GM18951 (cell line): ENCODE measurements at regions not wholly inside any gene's neighbourhood (a gene's known extent, or its start where the extent isn't known, plus 50 kb on each side); places are given as distances from the start of the nearest gene placed in this dataset.

Experiments
- POLR2A ChIP-seq: IDR thresholded peaks from 4 replicates; pipeline ENCODE4 v1.6.1; 2011; ENCODE audit warnings: mild to moderate bottlenecking; ENCODE audit not compliant: insufficient read length, insufficient read depth; ENCODE audit errors: extremely low read depth
- in situ Hi-C: fragments of 300-500 bp; cut with MboI; formaldehyde crosslinking; loops from one replicate; pipeline ENCODE4 v1.12.0; 2022; ENCODE audit warnings: low sequenced_read_pairs, mixed read lengths, inconsistent platforms; ENCODE audit not compliant: unreplicated experiment

DNA sequence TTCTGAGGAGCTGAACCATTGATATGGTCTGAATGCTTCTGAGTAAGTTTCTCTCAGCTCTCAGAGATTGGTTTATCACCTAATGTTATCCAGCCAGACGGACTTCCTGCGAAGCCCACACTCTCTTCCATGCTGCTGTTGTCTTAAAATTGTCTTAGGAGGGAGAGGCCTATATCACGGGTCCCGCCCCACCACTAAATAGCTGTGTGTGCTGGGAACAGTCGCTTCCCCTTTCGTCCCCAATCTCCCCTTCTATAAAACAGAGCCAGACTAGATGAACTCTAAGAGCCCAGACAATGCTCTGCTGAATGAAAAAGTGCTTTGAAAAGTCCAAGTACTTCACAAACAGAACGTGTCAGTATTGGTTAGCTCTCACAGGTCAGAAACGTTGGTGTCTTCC lies 81.4 kb upstream of the AKIP1 start:
- in situ Hi-C loops, result no loop called here
- TF ChIP-seq POLR2A, result no peak

DNA sequence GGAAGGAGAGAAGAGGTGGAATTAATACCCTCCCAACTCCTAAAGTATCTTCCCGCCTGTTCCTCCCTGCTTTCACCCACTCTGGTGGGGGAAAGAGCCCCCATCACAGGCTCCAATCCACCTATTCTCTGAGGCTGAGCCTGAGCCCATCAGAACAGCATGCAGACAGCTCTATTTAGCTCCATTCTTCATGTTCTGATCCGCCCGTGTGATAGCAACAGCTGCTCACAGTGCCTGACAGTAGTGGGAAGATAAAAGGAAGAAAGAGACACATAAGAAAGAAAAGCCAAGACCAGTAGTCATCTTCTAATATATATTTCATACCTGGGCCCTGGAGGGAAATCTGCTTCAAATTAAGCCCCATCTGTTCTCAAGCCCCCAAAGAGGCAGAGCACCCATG lies 80.3 kb upstream of the AKIP1 start:
- in situ Hi-C loops, result no loop called here
- TF ChIP-seq POLR2A, result no peak

DNA sequence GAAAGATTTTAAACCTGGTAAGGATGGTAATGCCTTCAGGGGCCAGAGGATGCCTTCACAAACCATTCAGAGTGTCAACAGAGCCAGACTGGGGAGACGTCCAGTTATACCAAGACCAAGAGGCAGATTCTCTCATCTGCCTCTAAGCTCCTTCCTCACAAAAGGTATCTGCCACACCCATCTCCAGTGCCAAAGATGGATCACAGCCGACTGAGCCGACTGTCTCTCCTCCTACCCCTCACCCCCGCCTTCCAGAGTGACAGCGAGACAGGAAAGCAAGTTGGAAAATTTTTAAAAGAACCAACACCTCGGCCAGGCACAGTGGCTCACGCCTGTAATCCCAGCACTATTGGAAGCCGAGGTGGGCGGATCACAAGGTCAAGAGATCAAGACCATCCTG lies 79.1 kb upstream of the AKIP1 start:
- TF ChIP-seq POLR2A, result no peak
- in situ Hi-C loops, result no loop called here

DNA sequence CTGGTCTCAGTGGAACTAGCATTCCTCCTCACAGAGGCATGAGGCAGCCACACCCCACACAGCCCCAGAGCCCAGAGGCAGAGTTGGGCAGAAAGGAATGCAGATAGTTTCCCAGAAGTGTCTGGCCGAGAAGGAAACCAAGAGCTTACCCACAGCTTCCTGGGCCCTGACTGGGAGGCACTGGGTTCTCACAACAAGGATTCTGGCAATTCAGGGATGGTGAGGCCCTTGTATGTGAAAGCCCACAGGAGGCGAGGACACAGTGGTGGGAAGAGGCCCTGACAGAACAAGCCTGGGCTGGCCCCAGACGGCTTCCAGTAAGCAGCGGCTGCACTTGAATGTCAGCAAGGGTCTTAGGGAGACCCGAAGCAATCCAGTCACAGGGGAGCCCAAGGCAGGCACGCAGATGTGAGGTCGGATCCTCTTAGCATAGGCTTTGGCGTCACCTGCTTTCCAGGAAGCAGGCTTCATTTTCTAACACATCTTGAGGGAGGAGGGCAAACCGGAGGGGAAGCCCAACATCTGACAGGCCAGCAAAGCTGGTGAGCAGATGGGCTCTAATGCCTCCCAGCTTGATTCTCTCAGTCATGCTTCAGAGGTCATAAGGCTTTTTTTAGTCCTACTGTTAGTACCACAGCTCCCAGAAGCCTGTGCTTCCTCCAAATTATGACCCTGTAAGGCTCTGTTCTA lies 78.3 kb upstream of the AKIP1 start:
- in situ Hi-C loops, result no loop called here
- peak; percentile 35 for TF ChIP-seq POLR2A

DNA sequence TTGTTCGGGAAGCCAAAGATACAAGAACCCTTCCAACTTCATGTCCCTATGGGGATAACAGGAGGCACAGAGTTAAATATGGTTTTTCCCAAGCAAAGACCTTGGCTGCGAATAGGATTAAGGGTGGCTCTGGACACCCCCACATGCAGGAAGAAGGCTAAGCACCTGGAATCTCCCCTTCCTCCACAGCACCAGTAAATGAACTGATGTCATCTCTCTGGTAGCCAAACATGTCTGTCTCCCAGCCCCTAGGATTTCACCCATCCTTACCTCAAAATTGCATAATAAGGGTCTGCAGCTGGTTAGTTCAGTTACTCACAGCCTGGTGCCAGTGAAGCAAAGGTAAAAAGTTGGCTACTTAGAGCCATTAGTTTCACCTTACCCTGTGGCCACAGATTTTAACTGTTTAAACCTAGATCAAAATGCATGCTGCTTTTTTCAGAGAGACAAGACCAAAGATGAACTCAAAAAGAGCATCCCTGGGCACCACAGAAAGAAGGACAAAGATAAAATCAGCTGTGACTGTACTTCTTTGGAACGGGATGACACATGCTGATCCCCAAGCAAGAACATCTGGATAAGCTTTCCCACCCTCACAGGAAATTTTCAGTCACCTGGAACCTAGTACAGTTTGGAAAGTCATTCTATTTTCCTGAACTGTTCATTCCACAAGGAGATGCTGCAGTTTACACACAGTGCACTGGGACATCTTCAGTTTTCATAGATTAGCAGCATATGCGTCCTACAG lies 77.2 kb upstream of the AKIP1 start:
- TF ChIP-seq POLR2A, result no peak
- in situ Hi-C loops, result no loop called here

DNA sequence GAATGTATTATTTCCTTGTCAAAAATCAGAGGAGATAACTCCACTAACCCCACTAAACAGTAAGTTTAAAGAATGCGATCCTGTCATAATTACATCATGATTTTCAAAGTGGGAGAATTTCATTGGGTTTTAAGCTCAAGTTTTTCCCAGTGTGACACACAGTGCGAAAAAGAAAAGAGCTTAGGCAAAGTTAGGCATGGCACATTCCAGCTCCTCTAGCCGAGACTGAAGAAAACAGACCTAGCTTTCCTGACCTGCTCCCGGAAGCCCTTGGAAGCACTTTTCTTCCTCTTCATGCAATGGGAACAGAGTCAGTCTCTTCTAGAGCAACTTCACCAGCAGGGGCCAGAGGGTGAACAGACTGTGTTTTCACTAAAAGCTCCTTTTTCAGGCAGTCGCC lies 76.6 kb upstream of the AKIP1 start:
- in situ Hi-C loops, result no loop called here
- TF ChIP-seq POLR2A, result no peak

DNA sequence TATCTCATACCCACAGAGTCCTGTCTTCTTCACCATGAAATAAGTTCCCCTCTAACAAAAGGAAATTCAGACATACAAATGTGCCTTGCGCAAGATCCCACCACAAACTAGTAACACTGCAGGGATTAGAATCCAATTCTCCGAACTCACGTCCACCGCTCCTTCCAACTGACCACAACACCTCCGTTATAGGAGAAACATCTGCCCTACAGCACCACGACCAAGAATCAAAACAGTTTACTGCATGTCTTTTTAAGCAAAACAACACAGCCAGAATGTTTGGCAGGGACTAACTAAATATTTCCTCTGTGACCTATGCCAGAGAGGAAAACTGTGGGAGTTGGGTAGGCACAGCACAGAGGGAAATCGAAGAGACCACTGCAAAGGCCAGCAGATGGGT lies 72.7 kb upstream of the AKIP1 start:
- in situ Hi-C loops, result no loop called here
- TF ChIP-seq POLR2A, result no peak

DNA sequence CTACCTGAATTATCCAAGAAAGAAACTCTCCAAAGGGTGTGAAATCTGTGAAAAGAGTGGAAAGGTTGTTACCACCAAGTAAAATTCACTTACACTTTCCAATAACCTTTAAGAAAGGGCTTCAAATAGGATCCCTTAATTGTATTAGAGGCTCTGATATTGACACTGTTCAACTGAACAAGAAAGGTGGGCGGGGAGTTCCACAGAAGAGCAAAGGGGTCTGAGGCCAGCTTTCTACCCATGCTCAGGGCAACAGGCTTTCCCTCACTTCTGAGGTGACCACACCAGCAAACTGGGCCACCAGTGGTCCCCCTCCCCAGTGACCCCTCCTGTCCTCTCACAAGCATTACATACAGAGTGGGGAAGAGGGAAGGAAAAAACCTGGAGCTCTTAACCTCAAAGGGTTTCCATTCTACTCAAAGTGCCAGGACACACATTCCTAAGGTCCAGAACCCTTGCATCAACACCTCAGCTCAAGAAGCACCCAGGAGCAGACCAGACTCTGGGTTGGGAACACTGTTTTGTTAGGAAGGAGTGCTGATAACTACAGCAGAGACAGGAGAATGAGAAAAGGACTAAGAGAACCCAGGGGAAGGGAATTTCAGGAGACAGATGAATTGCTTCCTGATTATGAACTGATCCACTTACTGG lies 71.6 kb upstream of the AKIP1 start:
- no peak for TF ChIP-seq POLR2A
- in situ Hi-C loops, result no loop called here

DNA sequence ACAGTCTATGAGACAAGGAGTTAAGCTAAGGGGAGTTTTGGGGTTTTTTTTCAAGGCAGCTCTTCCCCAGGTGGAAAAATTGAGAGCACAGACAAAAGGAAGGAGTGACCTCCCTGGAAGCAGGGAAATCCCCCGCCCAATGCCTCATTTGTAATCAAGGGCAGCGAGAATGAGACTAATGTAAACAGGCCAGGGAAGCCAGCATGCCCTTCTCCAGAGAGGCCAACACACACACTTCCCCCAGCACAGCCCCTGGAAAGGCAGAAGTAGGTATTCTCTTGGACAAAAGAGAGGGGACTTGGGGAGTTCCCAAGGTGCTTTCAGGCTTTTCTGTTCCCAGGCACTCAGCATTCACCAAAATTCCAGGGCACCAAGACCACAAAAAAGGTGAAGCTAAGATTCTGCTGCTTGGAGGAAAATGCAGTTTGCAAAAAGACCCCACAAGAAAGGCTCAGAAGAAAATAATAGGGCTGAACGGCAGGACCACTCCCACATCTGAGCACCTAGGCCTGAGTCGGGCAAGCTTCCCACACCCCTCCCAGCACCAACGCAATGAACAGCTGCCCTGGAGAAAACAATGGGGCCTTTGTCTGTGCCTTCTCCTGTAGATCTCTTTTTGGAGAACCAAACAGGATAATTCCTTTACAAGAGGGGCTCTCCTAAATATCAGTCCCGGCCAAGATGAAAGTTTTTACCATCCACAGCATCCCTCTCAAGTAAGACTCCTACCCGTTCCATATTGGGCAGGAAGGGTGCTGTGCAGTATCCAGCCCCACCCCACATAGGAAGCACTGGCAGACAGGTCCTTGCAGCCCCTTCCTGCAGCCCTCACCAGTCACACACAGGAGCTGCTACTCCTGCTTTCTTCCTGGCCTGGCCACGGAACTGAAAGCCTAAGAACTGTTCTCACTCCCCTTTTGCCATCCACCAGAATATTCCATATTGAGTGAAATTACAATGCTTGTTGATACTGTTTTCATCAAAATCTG lies 70.7 kb upstream of the AKIP1 start:
- TF ChIP-seq POLR2A, result no peak
- in situ Hi-C loops, result no loop called here

DNA sequence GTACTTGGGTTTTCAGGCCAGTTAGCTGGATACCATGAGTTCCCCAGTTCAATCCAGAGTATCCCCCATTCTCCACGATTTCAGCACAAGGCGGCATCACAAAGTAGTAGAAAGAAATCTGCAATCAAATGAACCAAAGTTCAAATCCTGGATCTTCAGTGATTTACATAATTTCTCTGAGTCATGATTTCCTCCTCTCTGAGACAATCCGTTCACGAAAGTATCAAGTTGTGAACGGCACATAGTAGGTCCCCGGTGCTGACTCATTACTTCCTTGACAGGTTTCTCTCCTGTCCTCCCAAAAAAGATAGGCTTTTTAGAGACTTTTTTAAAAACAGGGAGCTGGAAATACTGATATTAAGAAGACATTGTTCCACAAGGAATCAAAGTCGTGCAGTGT lies 69.1 kb upstream of the AKIP1 start:
- no peak for TF ChIP-seq POLR2A
- in situ Hi-C loops, result no loop called here

DNA sequence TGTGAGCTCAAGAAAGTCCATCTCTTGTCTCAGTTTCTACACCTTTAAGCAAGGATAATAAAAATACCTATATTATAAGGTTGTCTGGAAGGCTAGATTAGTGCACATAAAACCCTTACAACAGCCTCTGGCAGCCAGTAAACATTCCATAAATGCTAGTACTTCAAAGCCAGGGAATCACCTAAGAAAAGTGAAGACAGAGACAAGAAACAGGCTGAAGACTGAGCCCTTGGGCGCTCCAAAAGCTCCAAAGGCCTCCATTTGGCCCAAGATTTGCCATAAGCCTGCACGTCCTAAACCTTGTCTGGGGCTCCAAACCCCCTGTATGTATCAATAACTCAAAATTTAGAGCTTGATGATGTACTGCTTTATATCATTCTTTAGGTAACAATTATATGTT lies 52.2 kb upstream of the AKIP1 start:
- in situ Hi-C loops, result no loop called here
- no peak for TF ChIP-seq POLR2A
